ENCODE measurements at regions not wholly inside any gene's neighbourhood (a gene's known extent, or its start where the extent isn't known, plus 50 kb on each side); places are given as distances from the start of the nearest gene placed in this dataset.

DNA sequence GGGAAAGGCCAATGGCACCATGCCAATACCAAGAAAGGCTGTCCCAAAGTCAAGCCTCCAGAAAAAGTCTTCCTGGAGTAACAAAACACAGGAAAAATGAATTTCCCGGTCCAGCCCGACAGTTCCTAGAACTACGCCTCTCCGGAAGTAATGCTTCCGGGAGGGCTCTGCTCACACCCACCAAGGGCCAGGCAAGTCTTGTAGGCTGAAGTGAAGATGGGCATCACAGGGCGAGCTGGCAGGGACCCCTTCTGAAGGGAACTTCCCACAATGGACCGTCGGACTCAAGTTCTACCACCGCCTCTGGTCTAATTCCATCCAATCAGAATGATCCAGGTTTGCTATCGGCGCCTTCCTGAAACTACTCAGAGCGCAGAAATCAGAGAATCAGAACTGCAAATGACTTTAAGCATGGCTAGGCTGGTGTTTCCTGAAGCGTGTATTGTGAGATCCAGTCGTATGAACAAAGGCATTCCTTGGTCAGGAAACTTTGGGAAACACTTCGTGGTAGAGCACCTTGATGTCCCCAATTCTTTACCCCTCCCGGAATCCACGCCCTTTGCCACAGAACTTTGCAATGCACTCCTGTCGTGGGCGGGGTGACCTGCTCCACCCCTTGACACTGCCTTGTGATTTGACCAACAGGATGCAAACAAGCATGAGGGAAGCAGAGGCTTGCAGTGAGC, 127.8 kb downstream of the BCOR start:
- Mint-ChIP-seq H3K27ac (no peak overlapping the region), H3K36me3 (ENCODE audit: insufficient read depth) (no peaks in the 10 kb centered on the region), H3K9me3 (no peaks in the 10 kb centered on the region), H3K4me1 (ENCODE audit: low read depth in 2 of 2) (peaks cover 0 to 3% of the 10 kb centered on the region in 2 donors), H3K27me3 (no peaks in the 10 kb centered on the region), H3K4me3 (no peak overlapping the region)
- DNase-seq (no peak), ATAC-seq (replicated peaks) (no peak)

DNA sequence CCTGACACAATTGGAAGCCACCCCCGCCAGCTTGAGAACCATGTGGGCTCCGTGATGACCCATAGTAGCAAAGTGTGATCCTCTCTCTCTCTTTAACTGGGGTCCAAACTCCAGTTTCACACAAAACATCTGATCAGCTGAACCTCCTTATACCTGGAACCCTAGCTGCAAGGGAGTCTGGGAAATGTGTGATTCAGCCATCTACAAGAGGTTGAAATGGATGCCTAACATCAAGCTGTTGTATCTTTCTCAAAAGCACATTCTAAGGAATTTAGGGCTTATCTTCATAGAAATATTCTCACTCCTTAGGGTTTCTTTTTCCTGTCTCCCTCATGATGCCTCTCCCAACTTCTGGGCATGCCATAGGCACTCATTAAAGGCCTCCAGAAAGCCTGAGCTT, 126.0 kb downstream of the BCOR start:
- Mint-ChIP-seq H3K4me1 (ENCODE audit: low read depth in 2 of 2) (peaks cover 0 to 3% of the 10 kb centered on the region in 2 donors), H3K9me3 (no peaks in the 10 kb centered on the region), H3K36me3 (ENCODE audit: insufficient read depth) (no peaks in the 10 kb centered on the region), H3K27ac (no peak overlapping the region), H3K27me3 (no peaks in the 10 kb centered on the region), H3K4me3 (no peak overlapping the region)
- DNase-seq: no peak
- ATAC-seq (replicated peaks): no peak

DNA sequence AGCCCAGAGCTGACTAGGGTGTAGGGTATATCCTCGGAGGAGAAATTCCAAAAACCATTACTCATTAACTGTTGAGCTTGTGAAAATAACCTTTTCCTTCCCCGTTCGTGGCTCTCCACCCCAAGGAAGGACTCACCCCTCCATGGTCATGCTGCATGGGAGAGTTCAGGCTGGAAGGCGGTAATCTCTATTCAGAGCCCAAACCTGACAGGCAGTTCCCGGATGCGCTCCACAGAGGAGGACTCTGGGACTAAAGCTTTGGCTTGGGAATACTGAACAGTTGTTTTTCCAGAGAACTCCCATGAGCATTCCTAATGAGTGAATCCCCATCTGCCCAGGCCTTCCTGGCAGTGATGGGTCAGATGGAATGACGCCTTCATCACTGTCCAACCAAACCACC, 125.4 kb downstream of the BCOR start:
- H3K4me3 Mint-ChIP-seq: no peak overlapping the region
- ATAC-seq (replicated peaks) (no peak), DNase-seq (no peak)
- peaks cover 0 to 3% of the 10 kb centered on the region in 2 donors for H3K4me1 Mint-ChIP-seq (ENCODE audit: low read depth in 2 of 2)
- H3K27me3 Mint-ChIP-seq: no peaks in the 10 kb centered on the region
- H3K27ac Mint-ChIP-seq: no peak overlapping the region
- H3K36me3 Mint-ChIP-seq (ENCODE audit: insufficient read depth): no peaks in the 10 kb centered on the region
- H3K9me3 Mint-ChIP-seq: no peaks in the 10 kb centered on the region

DNA sequence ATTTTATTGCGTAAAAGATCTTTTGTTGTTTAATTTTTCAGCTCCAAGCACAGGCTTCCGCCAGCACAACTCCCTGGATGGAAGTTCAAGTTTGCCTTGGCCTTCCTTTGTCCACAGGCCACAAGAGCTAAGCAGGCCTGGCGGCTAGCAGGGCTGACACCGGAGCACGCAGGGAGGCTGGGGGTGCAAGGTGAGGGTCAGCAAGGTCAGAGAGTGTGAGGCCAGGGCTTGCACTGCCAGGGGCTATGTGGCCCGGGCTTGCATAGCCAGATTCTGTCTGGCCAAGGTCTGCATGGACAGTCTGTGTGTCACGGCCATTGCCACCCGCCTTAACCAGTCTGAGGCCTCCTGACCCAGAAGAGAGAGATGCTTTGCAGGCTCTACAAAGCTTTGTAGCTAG, 123.9 kb downstream of the BCOR start:
- Mint-ChIP-seq H3K9me3 (no peaks in the 10 kb centered on the region), H3K27ac (no peak overlapping the region), H3K4me3 (no peak overlapping the region), H3K27me3 (no peaks in the 10 kb centered on the region), H3K4me1 (ENCODE audit: low read depth in 2 of 2) (no peaks in the 10 kb centered on the region), H3K36me3 (ENCODE audit: insufficient read depth) (no peaks in the 10 kb centered on the region)
- ATAC-seq (replicated peaks) (no peak), DNase-seq (no peak)

DNA sequence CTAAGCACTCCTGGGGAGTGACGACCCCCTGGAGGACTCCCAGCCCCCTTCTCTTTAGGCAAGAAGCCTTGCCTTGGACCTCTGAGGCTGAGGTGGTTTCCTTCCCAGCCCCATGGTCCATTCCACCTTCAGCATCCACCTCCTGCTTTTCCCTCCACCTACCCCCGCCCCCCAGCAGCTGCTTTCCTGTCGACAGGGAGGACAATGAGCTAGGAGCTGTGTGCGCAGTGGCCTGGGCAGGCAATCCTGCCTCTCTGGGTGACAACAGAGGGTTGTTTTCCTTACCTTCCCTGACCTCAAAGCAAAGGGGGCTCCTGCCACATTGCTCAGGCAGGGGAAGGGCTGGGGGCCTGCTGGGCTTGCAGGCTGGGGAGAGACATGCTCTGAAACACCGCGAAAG, 123.5 kb downstream of the BCOR start:
- Mint-ChIP-seq H3K4me3 (no peak overlapping the region), H3K4me1 (ENCODE audit: low read depth in 2 of 2) (no peaks in the 10 kb centered on the region), H3K27ac (no peak overlapping the region), H3K27me3 (no peaks in the 10 kb centered on the region), H3K9me3 (no peaks in the 10 kb centered on the region), H3K36me3 (ENCODE audit: insufficient read depth) (no peaks in the 10 kb centered on the region)
- no peak for ATAC-seq (replicated peaks)
- no peak for DNase-seq

DNA sequence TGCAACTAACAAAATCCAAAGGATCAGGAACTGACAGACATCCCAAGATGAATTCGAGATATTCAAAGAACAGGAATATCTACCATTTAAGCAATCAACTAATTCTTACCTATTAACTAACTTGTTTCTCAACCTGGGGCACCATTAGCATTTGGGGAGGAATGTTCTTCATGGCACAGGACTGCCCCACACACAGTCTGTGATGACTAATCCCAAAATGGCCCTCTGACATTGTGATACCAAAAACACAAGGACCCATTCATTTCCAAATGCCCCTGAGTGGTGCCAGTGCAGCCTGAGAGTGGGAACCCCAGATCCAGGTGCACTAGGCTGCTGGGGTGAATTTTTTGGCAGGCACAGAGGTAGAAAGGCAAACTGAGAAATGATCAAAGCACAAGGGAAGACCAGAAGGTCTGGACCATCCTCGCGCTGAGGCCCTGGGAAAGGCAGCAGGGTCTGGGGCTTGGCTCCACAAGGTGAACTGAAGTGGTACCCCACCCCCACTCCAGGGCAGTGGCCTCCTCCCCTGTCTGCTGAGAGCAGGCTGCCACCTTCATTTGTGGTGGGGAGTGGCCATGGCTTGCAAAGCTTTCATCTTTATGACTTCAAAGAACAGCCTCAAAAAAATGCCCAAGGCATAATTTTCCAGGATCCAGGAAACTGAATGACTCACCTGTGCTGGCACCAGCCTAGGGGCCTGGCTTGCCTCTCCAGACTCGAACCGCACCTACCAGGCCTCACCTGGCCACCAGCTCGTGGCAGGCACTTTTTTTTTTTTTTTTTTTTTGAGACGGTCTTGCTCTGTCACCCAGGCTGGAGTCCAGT, 122.4 kb downstream of the BCOR start:
- ATAC-seq (replicated peaks) (no peak), DNase-seq (no peak)
- Mint-ChIP-seq H3K4me1 (ENCODE audit: low read depth in 2 of 2) (no peaks in the 10 kb centered on the region), H3K4me3 (no peak overlapping the region), H3K27ac (no peak overlapping the region), H3K36me3 (ENCODE audit: insufficient read depth) (no peaks in the 10 kb centered on the region), H3K9me3 (no peaks in the 10 kb centered on the region), H3K27me3 (no peaks in the 10 kb centered on the region)

DNA sequence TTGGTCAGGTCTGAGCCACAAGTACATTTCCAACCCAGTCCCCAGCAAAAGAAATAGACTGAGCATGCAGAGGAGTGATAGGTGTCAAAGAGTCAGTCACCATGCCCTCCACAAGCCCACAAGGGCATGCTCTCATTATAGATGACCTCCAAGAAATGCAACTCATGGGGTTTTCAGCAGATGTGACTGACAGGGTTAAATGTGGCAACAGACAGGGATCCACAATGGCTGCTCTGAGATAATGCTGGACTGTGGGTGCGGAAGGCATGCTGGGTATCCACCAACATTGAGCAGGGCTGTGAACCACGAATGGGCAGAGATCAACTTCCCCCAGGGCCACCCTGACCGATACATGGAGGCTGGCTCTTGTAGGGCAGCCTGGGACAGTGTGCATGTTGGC, 115.8 kb downstream of the BCOR start:
- H3K4me1 Mint-ChIP-seq (ENCODE audit: low read depth in 2 of 2): no peaks in the 10 kb centered on the region
- no peak overlapping the region for H3K27ac Mint-ChIP-seq
- H3K4me3 Mint-ChIP-seq: no peak overlapping the region
- ATAC-seq (replicated peaks): no peak
- no peaks in the 10 kb centered on the region for H3K27me3 Mint-ChIP-seq
- H3K36me3 Mint-ChIP-seq (ENCODE audit: insufficient read depth): no peaks in the 10 kb centered on the region
- H3K9me3 Mint-ChIP-seq: no peaks in the 10 kb centered on the region
- DNase-seq: no peak

DNA sequence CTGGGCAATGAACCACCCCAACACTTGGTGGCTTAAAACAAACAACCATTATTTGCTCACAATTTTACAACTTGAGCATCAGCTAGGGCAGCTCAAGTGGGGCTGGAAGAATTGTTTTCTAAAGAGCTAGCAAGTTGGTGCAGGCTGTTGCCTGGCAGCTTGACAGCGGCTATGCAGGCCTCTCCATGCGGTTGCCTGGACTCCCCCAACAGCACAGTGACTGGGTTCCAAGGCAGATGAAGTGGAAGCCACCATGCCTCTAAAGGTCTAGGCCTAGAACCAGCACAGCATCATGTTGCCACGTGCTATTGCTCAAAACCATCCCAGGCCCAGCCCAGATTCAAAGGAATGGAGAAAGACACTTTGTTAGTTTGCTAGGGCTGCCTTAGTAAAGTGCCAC, 114.8 kb downstream of the BCOR start:
- no peak overlapping the region for H3K27ac Mint-ChIP-seq
- ATAC-seq (replicated peaks): no peak
- no peak for DNase-seq
- H3K27me3 Mint-ChIP-seq: no peaks in the 10 kb centered on the region
- H3K9me3 Mint-ChIP-seq: no peaks in the 10 kb centered on the region
- no peaks in the 10 kb centered on the region for H3K36me3 Mint-ChIP-seq (ENCODE audit: insufficient read depth)
- no peaks in the 10 kb centered on the region for H3K4me1 Mint-ChIP-seq (ENCODE audit: low read depth in 2 of 2)
- H3K4me3 Mint-ChIP-seq: no peak overlapping the region

DNA sequence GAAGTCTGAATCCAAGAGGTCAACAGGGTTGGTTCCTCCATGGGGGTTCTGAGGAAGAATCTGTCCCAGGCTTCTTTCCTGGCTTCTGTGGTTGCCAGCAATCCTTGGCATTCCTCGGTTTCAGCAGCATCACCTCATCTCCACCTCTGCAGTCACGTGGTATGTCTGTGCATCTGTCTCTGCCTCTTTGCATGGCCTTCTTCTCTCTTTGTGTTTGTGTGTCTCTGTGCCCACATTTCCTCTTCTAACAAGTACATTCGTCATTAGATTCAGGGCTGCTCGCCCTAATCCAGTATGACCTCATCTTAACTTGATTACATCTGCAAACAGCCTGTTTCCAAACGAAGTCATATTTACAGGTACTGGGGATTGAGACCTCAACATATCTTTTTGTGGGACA, 114.0 kb downstream of the BCOR start:
- Mint-ChIP-seq H3K27ac (no peak overlapping the region), H3K4me3 (no peak overlapping the region), H3K4me1 (ENCODE audit: low read depth in 2 of 2) (no peaks in the 10 kb centered on the region), H3K27me3 (no peaks in the 10 kb centered on the region), H3K36me3 (ENCODE audit: insufficient read depth) (no peaks in the 10 kb centered on the region), H3K9me3 (no peaks in the 10 kb centered on the region)
- ATAC-seq (replicated peaks) (no peak), DNase-seq (no peak)

DNA sequence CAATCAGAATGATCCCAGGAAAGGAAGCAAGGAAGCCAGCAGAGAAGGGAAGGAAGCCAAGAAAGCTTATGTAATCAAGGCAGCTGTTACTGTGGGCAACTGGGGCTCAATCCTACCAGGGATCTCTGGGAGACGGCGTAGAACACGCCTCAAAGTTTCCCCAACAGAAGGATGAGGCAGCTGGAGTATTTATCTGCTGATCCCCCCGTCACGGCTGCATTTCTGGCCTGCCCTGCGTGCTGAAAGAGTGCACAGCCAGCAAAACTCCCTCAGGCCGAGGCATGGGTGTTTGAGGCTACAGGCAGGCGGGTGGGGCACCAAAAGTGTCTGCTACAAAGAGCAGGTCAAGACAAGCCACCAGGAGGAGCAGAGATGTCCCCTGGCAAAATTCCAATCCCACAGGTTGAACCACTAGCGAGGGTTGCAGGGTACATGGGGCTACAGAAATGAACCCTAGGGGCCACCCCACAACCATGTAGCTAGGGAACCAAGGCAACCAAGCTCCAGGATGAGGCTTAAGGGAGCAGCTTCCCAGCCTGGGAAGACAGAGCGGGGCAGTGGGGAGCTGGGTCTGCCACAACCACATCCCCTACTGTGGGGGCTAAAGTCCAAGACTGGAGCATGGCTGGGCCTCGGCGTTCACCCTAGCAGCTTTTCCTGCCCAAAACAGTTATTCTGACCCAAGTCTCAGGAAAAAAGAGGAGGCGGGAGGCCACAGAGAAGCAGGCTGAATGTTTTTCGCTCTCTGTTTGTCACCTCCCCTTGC, 113.4 kb downstream of the BCOR start:
- Mint-ChIP-seq H3K27ac (no peak overlapping the region), H3K27me3 (no peaks in the 10 kb centered on the region), H3K4me3 (no peak overlapping the region), H3K9me3 (no peaks in the 10 kb centered on the region), H3K36me3 (ENCODE audit: insufficient read depth) (no peaks in the 10 kb centered on the region), H3K4me1 (ENCODE audit: low read depth in 2 of 2) (no peaks in the 10 kb centered on the region)
- DNase-seq (no peak), ATAC-seq (replicated peaks) (no peak)

DNA sequence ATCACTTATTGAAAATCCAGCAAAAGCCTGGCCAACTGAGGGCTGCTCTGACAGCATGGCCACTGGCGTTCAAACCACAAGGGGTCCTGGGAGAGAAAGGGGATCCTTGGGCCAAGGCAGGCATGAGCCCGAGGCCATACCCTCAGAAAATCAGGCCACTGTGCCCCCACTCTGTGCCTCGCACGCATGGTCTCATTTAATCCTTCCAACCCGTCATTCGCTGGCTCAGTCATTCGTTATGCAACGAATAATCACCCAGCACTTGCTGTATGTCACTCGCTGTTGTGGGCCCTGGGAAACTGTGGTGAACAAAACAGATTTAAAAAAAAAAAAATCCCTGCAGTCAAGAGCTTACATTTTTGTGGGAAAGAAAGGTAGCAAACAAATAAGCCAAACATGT, 112.7 kb downstream of the BCOR start:
- ATAC-seq (replicated peaks) (no peak), DNase-seq (no peak)
- Mint-ChIP-seq H3K4me1 (ENCODE audit: low read depth in 2 of 2) (no peaks in the 10 kb centered on the region), H3K9me3 (no peaks in the 10 kb centered on the region), H3K27me3 (no peaks in the 10 kb centered on the region), H3K36me3 (ENCODE audit: insufficient read depth) (no peaks in the 10 kb centered on the region), H3K4me3 (no peak overlapping the region), H3K27ac (no peak overlapping the region)

DNA sequence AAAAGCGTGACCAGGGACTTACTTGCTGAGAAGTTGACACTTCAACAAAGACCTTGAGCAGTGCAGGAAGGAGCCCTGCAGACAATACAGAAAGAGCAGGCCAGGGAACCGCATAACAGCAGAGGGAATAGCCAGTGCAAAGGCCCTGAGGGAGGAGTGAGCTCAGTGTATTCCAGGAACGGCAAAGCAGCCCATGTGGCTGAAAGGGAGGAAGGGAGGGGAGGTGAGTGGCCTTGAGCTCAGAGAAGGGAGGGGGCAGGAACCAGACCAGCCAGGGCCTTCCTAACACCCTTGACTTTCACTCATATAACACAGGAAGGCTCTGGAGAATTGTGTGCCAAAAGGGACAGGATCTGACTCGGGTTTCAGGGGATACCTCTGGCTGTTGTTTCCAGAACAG, 112.2 kb downstream of the BCOR start:
- H3K27ac Mint-ChIP-seq: no peak overlapping the region
- no peaks in the 10 kb centered on the region for H3K36me3 Mint-ChIP-seq (ENCODE audit: insufficient read depth)
- H3K27me3 Mint-ChIP-seq: no peaks in the 10 kb centered on the region
- no peak overlapping the region for H3K4me3 Mint-ChIP-seq
- H3K9me3 Mint-ChIP-seq: no peaks in the 10 kb centered on the region
- DNase-seq: no peak
- no peaks in the 10 kb centered on the region for H3K4me1 Mint-ChIP-seq (ENCODE audit: low read depth in 2 of 2)
- ATAC-seq (replicated peaks): no peak

DNA sequence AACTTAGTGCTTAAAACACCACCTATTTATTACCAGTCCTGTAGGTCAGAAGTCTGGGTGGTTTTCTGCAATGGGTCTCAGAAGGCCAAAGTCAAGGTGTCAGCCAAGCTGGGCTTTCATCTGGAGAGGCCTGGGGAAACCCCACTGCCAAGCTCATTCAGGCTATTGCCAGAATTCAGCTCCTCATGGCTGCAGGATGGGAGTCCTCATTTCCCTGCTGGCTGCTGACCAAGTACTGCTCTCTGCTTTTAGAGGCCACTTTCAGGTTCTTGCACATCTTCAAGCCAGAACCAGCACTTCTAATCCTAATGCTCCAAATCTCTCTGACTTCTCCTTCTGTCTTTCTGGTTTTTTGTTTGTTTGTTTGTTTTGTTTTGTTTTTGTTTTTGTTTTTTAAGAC, 109.3 kb downstream of the BCOR start:
- no peaks in the 10 kb centered on the region for H3K27me3 Mint-ChIP-seq
- no peak overlapping the region for H3K27ac Mint-ChIP-seq
- DNase-seq: no peak
- ATAC-seq (replicated peaks): no peak
- no peak overlapping the region for H3K4me3 Mint-ChIP-seq
- H3K9me3 Mint-ChIP-seq: no peaks in the 10 kb centered on the region
- no peaks in the 10 kb centered on the region for H3K4me1 Mint-ChIP-seq (ENCODE audit: low read depth in 2 of 2)
- H3K36me3 Mint-ChIP-seq (ENCODE audit: insufficient read depth): no peaks in the 10 kb centered on the region

DNA sequence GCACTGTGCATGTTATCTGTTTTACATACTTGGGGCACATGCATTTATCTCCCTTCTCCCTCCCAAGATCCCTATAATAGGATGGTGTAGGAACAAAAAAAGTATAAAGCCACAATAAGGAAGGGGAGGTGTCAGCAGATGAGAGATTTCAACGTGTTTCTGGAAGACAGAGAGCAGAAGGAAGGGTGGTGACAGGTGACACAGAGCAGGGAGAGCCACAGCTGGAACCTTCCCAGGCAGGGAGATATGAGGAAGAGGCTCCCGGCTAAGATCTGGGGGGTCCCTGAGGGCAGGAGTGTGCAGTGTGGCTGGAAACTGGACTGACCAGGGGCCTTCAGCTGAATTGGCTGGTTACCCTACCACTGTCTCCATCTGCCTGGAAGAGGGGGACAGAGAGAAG, 107.4 kb downstream of the BCOR start:
- H3K4me3 Mint-ChIP-seq: no peak overlapping the region
- H3K27ac Mint-ChIP-seq: no peak overlapping the region
- no peaks in the 10 kb centered on the region for H3K9me3 Mint-ChIP-seq
- no peaks in the 10 kb centered on the region for H3K4me1 Mint-ChIP-seq (ENCODE audit: low read depth in 2 of 2)
- no peaks in the 10 kb centered on the region for H3K27me3 Mint-ChIP-seq
- ATAC-seq (replicated peaks): no peak
- no peak for DNase-seq
- H3K36me3 Mint-ChIP-seq (ENCODE audit: insufficient read depth): no peaks in the 10 kb centered on the region
